Ishikawa (cell line): ENCODE measurements at regions not wholly inside any gene's neighbourhood (a gene's known extent, or its start where the extent isn't known, plus 50 kb on each side); places are given as distances from the start of the nearest gene placed in this dataset.

Source experiments
- RAD21 ChIP-seq: IDR thresholded peaks from 2 replicates; pipeline ENCODE4 v1.6.1; 2012; ENCODE audit warnings: low read depth
- TAF1 ChIP-seq: IDR thresholded peaks from 2 replicates; pipeline ENCODE4 v1.6.1; 2012; ENCODE audit warnings: low read depth, mild to moderate bottlenecking
- USF1 ChIP-seq: IDR thresholded peaks from 2 replicates; pipeline ENCODE4 v1.6.1; 2012
- YY1 ChIP-seq: IDR thresholded peaks from 2 replicates; pipeline ENCODE4 v1.6.1; 2012; ENCODE audit warnings: low read depth

GRCh38 chr3:64848127-64848800 is 160.5 kb upstream of the ADAMTS9 start:
- TF ChIP-seq TAF1: no peak
- TF ChIP-seq YY1: no peak
- TF ChIP-seq USF1: no peak
- TF ChIP-seq RAD21: no peak
